ENCODE measurements at regions not wholly inside any gene's neighbourhood (a gene's known extent, or its start where the extent isn't known, plus 50 kb on each side); places are given as distances from the start of the nearest gene placed in this dataset.

GRCh38 chr16:73171901-73172240 lies 123.9 kb upstream of the ZFHX3 start:
- TF ChIP-seq CTCF (IDR thresholded peaks at IDR 0.05; ENCODE audit: low read depth, low read length) (no peak), EZH2phosphoT487 (IDR thresholded peaks at IDR 0.05; ENCODE audit: low read depth) (no peak)
